ENCODE measurements at regions not wholly inside any gene's neighbourhood (a gene's known extent, or its start where the extent isn't known, plus 50 kb on each side); places are given as distances from the start of the nearest gene placed in this dataset.
"Not testable (repeated sequence)": the region's sequence is repeated elsewhere in the genome, so short reads cannot be mapped to it uniquely, and the experiment has no call there.

- DNase-seq, result no peak
These were observed 385.1 kb downstream of the DTWD2 start for GRCh38 chr5:118603278-118603677.

DNA sequence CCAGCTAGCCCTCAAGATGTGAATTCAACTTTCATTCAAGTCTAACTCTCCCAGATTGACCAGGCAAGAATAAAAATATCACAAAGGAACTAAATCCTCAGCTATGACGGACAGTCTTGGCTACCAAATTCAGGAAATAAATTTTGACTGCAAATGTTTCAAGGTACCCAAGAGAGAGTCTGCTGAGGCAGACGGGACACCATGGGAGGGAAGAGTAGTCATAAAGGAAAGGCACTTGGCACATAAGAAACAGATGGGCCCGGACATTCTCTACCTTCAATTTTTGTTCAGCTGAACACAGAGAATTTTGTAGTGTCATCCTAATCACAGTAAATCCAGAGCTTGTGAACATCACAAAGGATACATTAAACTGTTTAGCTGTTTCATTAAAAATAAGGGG is 390.0 kb downstream of the DTWD2 start:
- DNase-seq, result peak; percentile 35 to 76

- peak; percentile 67 to 87 for DNase-seq
These were observed 390.8 kb downstream of the DTWD2 start for GRCh38 chr5:118597543-118597942.

DNA sequence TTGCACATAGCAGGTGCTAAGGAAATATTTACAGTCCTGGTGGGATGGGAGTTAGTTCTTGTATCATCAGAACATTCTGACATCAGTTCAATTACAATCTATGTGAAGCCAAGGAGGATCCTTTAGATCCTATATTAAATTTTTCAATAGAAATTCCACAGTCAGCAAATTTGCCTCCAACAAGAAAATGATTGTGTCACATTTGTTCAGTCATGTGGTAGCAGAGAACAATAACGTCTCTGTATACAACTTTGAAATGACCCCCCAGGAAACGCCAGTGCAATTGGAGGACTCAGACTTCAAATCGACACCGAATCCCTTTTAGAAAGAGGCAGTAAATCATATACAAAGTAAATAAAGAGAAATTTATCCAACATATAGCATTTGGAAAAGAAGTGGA is 392.1 kb downstream of the DTWD2 start:
- no peak for DNase-seq

- DNase-seq, result peak in 1 of 2 experiments; percentile 5
These were observed 395.4 kb downstream of the DTWD2 start for GRCh38 chr5:118593003-118593328.

GRCh38 chr5:118592229-118593002 is 395.9 kb downstream of the DTWD2 start:
- DNase-seq, result peak in 1 of 2 experiments; percentile 62

DNA sequence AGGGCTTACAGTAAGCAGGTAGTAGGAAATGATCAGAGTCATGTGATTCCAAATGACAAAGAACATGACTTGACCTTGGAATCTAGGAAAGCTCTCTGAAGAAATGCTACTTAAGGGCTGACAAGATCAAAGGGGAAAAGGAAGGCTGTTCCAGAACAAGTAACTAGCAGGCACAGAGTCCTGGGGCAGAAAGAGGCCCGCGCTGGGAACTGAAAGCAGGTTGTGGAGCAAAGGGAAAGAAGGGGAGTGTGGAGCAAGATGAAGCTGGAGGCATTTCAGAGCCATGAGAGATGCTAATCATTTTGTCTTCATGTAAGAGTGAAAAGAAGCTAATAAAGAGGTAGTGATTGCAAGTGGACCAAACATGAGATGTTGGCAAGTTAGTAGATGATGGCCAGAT is 397.5 kb downstream of the DTWD2 start:
- no peak for DNase-seq

DNA sequence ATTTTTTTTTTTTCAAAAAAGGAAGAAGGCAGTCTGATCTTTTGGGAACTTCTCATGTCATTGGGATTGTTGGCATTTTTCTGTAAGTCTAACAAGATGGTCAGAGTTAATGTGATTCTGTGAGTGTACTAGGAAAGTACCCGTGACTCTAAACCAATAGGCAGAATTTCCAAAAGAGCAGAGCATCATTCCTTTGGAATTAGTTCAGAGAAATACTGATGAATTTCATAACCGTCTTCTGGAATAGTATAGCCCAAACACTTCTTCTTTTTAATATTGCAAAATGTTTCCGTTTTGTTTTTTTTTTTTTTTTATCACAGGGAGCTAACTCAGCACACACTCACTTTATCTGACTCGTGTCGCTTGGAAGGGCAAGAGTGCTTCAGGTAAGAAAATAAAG is 407.4 kb downstream of the DTWD2 start:
- no peak for DNase-seq

GRCh38 chr5:118578093-118578492 is 410.3 kb downstream of the DTWD2 start:
- DNase-seq, result no peak

DNA sequence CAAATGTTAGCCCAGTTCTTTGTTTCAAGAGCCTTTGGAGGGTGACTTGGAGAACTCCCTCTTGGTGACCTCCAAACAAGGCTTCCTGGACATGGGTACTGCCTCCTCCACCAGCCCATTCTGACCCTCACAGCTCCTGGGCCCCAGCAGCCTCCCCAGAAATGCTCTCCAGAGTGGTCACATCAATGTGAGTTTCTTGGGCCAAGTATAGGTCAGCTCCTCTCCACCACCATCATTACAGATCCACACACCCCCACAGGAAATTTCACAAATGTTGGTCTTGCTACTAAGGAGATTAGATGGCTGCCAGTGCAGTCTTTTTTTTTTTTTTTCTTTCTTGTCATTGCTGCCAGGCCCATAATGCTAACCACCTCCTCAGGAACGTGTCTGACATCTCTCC is 410.7 kb downstream of the DTWD2 start:
- no peak for DNase-seq

- DNase-seq, result not testable (repeated sequence)
These were observed 418.1 kb downstream of the DTWD2 start for GRCh38 chr5:118570276-118570675.

GRCh38 chr5:118569596-118569995 is 418.8 kb downstream of the DTWD2 start:
- DNase-seq, result not testable (repeated sequence)

- DNase-seq, result no peak
These were observed 422.9 kb downstream of the DTWD2 start for GRCh38 chr5:118565335-118565971.

DNA sequence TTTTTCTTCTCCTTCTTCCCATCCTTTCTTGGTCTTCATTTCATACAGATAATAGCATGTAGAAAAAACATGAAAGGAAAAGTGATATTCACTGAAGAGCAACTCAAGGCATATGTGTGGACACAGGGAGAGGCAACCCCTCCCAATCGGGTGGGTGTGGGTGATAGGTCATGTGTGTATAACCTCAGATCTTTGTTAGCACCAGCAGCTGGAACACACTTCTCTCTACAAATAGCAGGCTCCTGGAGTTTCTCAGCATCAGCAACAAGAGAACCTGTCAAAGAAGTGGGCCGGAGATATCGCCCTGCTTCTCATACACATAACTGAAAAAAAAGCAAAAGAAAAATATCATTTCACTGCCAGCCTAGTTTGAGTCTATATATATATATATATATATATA is 426.4 kb downstream of the DTWD2 start:
- no peak for DNase-seq

GRCh38 chr5:118561235-118561634 is 427.1 kb downstream of the DTWD2 start:
- DNase-seq, result no peak

- no peak for DNase-seq
These were observed 429.5 kb downstream of the DTWD2 start for GRCh38 chr5:118558871-118559270.

DNA sequence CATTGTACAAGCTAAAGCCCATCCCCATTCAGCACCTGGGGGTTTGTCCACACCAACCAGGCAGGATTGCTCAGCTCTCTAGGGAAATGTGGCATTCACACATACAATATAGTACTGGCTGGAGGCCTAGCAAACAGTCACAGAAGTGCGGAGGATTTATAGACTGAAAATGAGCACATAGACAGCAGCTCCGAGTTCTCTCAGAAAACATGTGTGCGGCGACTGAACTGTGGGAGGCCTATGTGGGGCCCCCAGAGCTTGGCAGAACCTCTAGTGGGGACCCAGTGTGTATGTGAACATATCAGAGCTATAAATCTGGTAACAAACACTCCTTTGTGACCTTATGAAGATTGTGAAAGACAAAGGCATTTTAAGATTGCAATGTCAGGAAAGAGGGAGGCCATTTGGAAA is 431.1 kb downstream of the DTWD2 start:
- no peak for DNase-seq

DNA sequence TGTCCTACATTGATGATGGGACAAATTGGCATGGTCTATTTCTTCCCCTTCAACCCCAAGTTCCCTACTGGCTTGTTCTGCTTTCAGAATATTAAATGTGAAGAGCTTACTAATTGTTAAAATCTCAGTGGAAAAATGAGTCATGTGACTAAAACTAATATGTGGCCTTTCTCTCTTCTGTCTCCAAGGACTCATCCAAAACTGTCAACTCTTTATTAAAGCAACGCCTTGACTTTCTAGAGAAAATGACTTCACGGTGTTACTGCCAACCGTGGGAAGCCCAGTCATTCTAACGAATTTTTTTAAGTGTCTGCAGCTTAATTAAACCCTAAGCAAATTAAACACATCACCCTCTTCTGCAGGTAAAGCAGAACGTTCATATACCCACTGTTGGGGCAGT is 431.6 kb downstream of the DTWD2 start:
- DNase-seq, result no peak

DNA sequence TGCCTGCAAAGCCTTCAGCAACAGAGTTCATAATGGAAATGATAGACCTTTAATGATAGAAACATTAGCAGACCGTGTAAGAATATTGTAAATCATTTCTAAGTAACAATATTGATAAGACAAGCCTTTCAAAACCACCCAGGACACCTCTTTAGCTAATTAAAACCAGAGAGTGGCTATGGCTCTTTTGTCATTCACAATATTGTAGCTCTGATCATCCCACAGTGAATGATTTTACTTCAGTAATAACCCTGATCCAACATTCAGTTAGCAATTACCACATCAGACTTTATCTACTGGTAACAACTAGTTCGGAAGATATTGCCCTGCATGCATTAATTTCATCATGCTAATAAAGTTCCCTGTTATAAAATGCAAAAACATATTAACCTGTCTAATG is 432.6 kb downstream of the DTWD2 start:
- DNase-seq, result no peak

- no peak for DNase-seq
These were observed 433.4 kb downstream of the DTWD2 start for GRCh38 chr5:118554981-118555380.

GRCh38 chr5:118554241-118554640 is 434.1 kb downstream of the DTWD2 start:
- DNase-seq, result no peak

DNA sequence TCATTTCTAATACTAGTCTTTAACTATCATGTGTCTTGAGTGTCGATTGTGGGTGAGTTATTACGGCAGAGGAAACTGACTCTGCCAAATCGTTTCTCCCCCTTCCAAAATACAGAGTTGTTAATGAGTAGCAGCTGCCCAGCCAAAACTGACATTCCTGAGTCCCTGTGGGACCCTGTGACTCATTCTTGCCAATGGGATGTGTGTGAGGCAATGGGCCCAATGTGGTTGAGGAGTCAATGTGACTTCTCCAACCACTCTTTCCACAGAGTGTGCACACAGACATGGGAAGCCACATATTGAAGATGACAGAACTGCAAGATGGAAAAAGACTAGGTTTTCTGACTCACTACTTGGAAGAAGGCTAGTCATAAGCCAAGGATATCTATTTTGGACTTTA is 434.7 kb downstream of the DTWD2 start:
- no peak for DNase-seq

GRCh38 chr5:118552731-118553360 is 435.5 kb downstream of the DTWD2 start:
- no peak for DNase-seq

GRCh38 chr5:118552146-118552545 is 436.2 kb downstream of the DTWD2 start:
- no peak for DNase-seq
